ENCODE measurements at regions not wholly inside any gene's neighbourhood (a gene's known extent, or its start where the extent isn't known, plus 50 kb on each side); places are given as distances from the start of the nearest gene placed in this dataset.

DNA sequence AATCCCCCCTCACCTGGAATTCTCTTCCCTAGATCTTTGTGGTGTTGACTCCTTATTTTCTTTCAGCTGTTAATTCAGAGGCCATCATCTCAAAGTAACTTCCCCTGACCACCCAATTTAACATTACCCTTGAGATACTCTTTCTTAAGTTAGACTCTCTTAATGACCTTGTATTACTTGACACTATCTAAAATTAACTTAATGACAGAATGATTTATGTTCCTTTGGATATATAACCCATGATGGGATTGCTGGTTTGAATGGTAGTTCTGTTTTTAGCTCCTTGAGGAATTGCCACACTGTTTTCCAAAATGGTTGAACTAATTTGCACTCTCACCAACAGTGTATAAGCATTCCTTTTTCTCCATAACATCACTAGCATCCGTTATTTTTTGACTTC is 298.0 kb downstream of the NNT start:
- Histone ChIP-seq H3K36me3 (ENCODE audit: control insufficient read depth, insufficient read depth, low read length) (no peaks in the 10 kb centered on the region; the same call in 1 of the 2 replicates), H3K4me1 (ENCODE audit: control insufficient read depth, insufficient read depth, low read length) (no peaks in the 10 kb centered on the region), H3K9me3 (ENCODE audit: control insufficient read depth, insufficient read depth, low read depth, low read length) (no peaks in the 10 kb centered on the region), H3K27me3 (ENCODE audit: control insufficient read depth, insufficient read depth, low read length) (no peaks in the 10 kb centered on the region), H3K4me3 (ENCODE audit: low read depth in 2 of 2, low read length in 2 of 2) (no peak overlapping the region), H3K27ac (ENCODE audit: low read length) (no peak overlapping the region)
- CTCF ChIA-PET = no interaction called here
- intact Hi-C loops (cut with micrococcal nuclease; ENCODE audit: unreplicated experiment) = no loop called here
- POLR2A ChIA-PET = no interaction called here
- TF ChIP-seq, protein P1, sequence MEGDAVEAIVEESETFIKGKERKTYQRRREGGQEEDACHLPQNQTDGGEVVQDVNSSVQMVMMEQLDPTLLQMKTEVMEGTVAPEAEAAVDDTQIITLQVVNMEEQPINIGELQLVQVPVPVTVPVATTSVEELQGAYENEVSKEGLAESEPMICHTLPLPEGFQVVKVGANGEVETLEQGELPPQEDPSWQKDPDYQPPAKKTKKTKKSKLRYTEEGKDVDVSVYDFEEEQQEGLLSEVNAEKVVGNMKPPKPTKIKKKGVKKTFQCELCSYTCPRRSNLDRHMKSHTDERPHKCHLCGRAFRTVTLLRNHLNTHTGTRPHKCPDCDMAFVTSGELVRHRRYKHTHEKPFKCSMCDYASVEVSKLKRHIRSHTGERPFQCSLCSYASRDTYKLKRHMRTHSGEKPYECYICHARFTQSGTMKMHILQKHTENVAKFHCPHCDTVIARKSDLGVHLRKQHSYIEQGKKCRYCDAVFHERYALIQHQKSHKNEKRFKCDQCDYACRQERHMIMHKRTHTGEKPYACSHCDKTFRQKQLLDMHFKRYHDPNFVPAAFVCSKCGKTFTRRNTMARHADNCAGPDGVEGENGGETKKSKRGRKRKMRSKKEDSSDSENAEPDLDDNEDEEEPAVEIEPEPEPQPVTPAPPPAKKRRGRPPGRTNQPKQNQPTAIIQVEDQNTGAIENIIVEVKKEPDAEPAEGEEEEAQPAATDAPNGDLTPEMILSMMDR (IDR thresholded peaks at IDR 0.05) = no peak
- no peak for TF ChIP-seq SIN3A (IDR thresholded peaks at IDR 0.05; ENCODE audit: borderline replicate concordance, insufficient read depth, low read depth, low read length)
- no peak for TF ChIP-seq TCF7L2 (IDR thresholded peaks at IDR 0.05; ENCODE audit: low read depth, low read length)
- TF ChIP-seq POLR2AphosphoS5 (IDR thresholded peaks at IDR 0.05; ENCODE audit: low read depth, low read length) = no peak
- TF ChIP-seq, protein P2, sequence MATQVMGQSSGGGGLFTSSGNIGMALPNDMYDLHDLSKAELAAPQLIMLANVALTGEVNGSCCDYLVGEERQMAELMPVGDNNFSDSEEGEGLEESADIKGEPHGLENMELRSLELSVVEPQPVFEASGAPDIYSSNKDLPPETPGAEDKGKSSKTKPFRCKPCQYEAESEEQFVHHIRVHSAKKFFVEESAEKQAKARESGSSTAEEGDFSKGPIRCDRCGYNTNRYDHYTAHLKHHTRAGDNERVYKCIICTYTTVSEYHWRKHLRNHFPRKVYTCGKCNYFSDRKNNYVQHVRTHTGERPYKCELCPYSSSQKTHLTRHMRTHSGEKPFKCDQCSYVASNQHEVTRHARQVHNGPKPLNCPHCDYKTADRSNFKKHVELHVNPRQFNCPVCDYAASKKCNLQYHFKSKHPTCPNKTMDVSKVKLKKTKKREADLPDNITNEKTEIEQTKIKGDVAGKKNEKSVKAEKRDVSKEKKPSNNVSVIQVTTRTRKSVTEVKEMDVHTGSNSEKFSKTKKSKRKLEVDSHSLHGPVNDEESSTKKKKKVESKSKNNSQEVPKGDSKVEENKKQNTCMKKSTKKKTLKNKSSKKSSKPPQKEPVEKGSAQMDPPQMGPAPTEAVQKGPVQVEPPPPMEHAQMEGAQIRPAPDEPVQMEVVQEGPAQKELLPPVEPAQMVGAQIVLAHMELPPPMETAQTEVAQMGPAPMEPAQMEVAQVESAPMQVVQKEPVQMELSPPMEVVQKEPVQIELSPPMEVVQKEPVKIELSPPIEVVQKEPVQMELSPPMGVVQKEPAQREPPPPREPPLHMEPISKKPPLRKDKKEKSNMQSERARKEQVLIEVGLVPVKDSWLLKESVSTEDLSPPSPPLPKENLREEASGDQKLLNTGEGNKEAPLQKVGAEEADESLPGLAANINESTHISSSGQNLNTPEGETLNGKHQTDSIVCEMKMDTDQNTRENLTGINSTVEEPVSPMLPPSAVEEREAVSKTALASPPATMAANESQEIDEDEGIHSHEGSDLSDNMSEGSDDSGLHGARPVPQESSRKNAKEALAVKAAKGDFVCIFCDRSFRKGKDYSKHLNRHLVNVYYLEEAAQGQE (IDR thresholded peaks at IDR 0.05; ENCODE audit: insufficient read depth in 1 of 2, low read depth in 2 of 2, low read length in 1 of 2) = no peak
- in situ Hi-C loops (cut with HindIII; ENCODE audit: low pct_unique_long_range_greater_than_20kb, low sequenced_read_pairs) = no loop called here
- no peak for DNase-seq (ENCODE audit: low read depth, low spot score)
- no peak for ATAC-seq
- no TSS peak for BruUV-seq (replicated peaks)

DNA sequence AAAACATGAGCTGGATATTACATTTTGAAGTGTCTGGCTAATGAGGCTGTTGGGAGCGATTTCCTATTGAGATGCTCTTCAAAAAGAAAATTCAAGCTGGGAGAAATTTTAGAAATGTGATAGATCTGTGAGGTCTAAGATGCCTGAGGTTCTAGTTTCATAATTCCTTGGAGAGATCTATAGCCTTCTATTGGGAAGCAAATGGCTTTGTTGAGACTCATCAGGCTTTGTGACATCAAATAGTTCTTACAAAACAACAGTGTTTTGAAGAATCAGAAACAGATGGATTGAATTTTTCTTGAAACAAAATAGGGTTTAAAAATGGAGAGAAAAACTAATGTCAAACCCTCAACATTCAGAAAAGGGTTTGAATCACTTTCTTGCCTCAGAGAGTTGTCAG is 292.9 kb downstream of the NNT start:
- no peaks in the 10 kb centered on the region for H3K4me1 ChIP-seq (ENCODE audit: control insufficient read depth, insufficient read depth, low read length)
- no peaks in the 10 kb centered on the region for H3K9me3 ChIP-seq (ENCODE audit: control insufficient read depth, insufficient read depth, low read depth, low read length)
- POLR2A ChIA-PET = no interaction called here
- BruUV-seq (replicated peaks) = no TSS peak
- no peaks in the 10 kb centered on the region for H3K27me3 ChIP-seq (ENCODE audit: control insufficient read depth, insufficient read depth, low read length)
- H3K36me3 ChIP-seq (ENCODE audit: control insufficient read depth, insufficient read depth, low read length) = no peaks in the 10 kb centered on the region
- TF ChIP-seq POLR2AphosphoS5 (IDR thresholded peaks at IDR 0.05; ENCODE audit: low read depth, low read length) (no peak), TCF7L2 (IDR thresholded peaks at IDR 0.05; ENCODE audit: low read depth, low read length) (no peak), SIN3A (IDR thresholded peaks at IDR 0.05; ENCODE audit: borderline replicate concordance, insufficient read depth, low read depth, low read length) (no peak)
- TF ChIP-seq, protein P2 (IDR thresholded peaks at IDR 0.05; ENCODE audit: insufficient read depth in 1 of 2, low read depth in 2 of 2, low read length in 1 of 2) = no peak
- TF ChIP-seq, protein P1 (IDR thresholded peaks at IDR 0.05) = no peak
- DNase-seq (ENCODE audit: low read depth, low spot score) (no peak), ATAC-seq (no peak)
- H3K27ac ChIP-seq (ENCODE audit: low read length) = no peak overlapping the region
- in situ Hi-C loops (cut with HindIII; ENCODE audit: low pct_unique_long_range_greater_than_20kb, low sequenced_read_pairs) = no loop called here
- H3K4me3 ChIP-seq (ENCODE audit: low read depth in 2 of 2, low read length in 2 of 2) = no peak overlapping the region
- CTCF ChIA-PET = no interaction called here
- intact Hi-C loops (cut with micrococcal nuclease; ENCODE audit: unreplicated experiment) = no loop called here
